Stimulated activated CD4-positive, alpha-beta T cell treated with anti-CD3 and anti-CD28 coated beads, Interleukin-12 subunit alpha, Interleukin-12 subunit beta, amount 100 ng/mL, for 24 hours (primary cell): ENCODE measurements at regions not wholly inside any gene's neighbourhood (a gene's known extent, or its start where the extent isn't known, plus 50 kb on each side); places are given as distances from the start of the nearest gene placed in this dataset.
"Not testable (repeated sequence)": the region's sequence is repeated elsewhere in the genome, so short reads cannot be mapped to it uniquely, and the experiment has no call there.

ENCODE experiments used
- DNase-seq, 2 experiments: peaks; one replicate each; pipeline ENCODE4 v3.0.0-alpha.2; 2020; ENCODE audit warnings: low read depth in 2 of 2

GRCh38 chr3:168976969-168977368, 686.5 kb downstream of the MECOM start:
- no peak for DNase-seq

GRCh38 chr3:168975576-168975975, 687.9 kb downstream of the MECOM start:
- DNase-seq, result no peak

GRCh38 chr3:168974617-168975403, 688.7 kb downstream of the MECOM start:
- DNase-seq, result no peak

- DNase-seq, result no peak
Observed at GRCh38 chr3:168973897-168974296, 689.6 kb downstream of the MECOM start.

GRCh38 chr3:168973206-168973605, 690.3 kb downstream of the MECOM start:
- DNase-seq, result no peak

- no peak for DNase-seq
Observed at GRCh38 chr3:168968609-168969008, 694.9 kb downstream of the MECOM start.

GRCh38 chr3:168964736-168965135, 698.8 kb downstream of the MECOM start:
- DNase-seq, result no peak

GRCh38 chr3:168961271-168961670, 702.2 kb downstream of the MECOM start:
- no peak for DNase-seq

- DNase-seq, result no peak
Observed at GRCh38 chr3:168959731-168960130, 703.8 kb downstream of the MECOM start.

GRCh38 chr3:168958466-168958865, 705.0 kb downstream of the MECOM start:
- DNase-seq, result no peak

GRCh38 chr3:168956076-168956475, 707.4 kb downstream of the MECOM start:
- no peak for DNase-seq

GRCh38 chr3:168952551-168952950, 711.0 kb downstream of the MECOM start:
- no peak for DNase-seq

- DNase-seq, result no peak
Observed at GRCh38 chr3:168951884-168952283, 711.6 kb downstream of the MECOM start.

GRCh38 chr3:168951368-168951767, 712.1 kb downstream of the MECOM start:
- DNase-seq, result no peak

GRCh38 chr3:168950622-168951021, 712.9 kb downstream of the MECOM start:
- DNase-seq, result no peak

GRCh38 chr3:168939651-168940238, 723.8 kb downstream of the MECOM start:
- DNase-seq, result no peak

GRCh38 chr3:168933614-168934013, 729.9 kb downstream of the MECOM start:
- no peak for DNase-seq

- DNase-seq, result not testable (repeated sequence)
Observed at GRCh38 chr3:168929997-168930396, 733.5 kb downstream of the MECOM start.

- no peak for DNase-seq
Observed at GRCh38 chr3:168926426-168926825, 737.1 kb downstream of the MECOM start.

- DNase-seq, result no peak
Observed at GRCh38 chr3:168925568-168925967, 737.9 kb downstream of the MECOM start.

- DNase-seq, result no peak
Observed at GRCh38 chr3:168914662-168915061, 748.9 kb downstream of the MECOM start.

GRCh38 chr3:168909260-168909659, 754.3 kb downstream of the MECOM start:
- no peak for DNase-seq

GRCh38 chr3:168895419-168895818, 768.1 kb downstream of the MECOM start:
- DNase-seq, result no peak

GRCh38 chr3:168894214-168894613, 769.3 kb downstream of the MECOM start:
- DNase-seq, result no peak
